ENCODE measurements at regions not wholly inside any gene's neighbourhood (a gene's known extent, or its start where the extent isn't known, plus 50 kb on each side); places are given as distances from the start of the nearest gene placed in this dataset.

DNA sequence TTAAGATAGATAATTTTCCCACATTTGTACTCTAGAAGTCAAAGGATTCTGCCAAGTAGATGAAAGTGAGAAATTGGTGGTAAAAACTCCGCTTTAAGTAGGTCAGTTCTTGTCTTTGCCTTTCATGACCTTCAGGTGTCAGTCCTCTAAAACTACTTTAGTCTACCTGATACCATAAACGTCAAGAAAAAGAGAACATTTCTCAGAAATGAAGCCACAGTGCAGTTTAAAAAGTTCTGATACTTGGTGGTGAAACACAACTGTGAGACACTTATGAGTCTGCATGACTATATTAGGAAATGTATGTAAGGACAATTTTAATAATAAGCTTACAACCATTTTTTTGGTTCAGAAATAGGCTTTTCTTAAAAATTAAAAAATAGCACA is 583.3 kb downstream of the SATB2 start:
- no peaks in the 10 kb centered on the region for H3K27me3 Mint-ChIP-seq
- no peak for ATAC-seq (ENCODE audit: poor library complexity)
- intact Hi-C loops (cut with DNase I, micrococcal nuclease), result no loop called here
- H3K4me1 Mint-ChIP-seq (ENCODE audit: low read depth), result no peaks in the 10 kb centered on the region
- DNase-seq, result no peak
- no peak overlapping the region for H3K4me3 Mint-ChIP-seq
- H3K27ac ChIP-seq (ENCODE audit: low read depth in 1 of 2, low read length in 2 of 2), result no peak overlapping the region
- H3K36me3 ChIP-seq (ENCODE audit: insufficient read depth, low read length), result no peaks in the 10 kb centered on the region
- H3K36me3 Mint-ChIP-seq (ENCODE audit: low read depth), result no peaks in the 10 kb centered on the region
- no peak overlapping the region for H3K27ac Mint-ChIP-seq
- POLR2A ChIA-PET, result no interaction called here
- no peaks in the 10 kb centered on the region for H3K4me1 ChIP-seq (ENCODE audit: insufficient read depth, low read length)
- H3K9me3 Mint-ChIP-seq, result no peaks in the 10 kb centered on the region
- H3K9me3 ChIP-seq (ENCODE audit: control insufficient read depth in 1 of 2, insufficient read depth in 1 of 2, low read length in 2 of 2), result peaks cover 0 to 3% of the 10 kb centered on the region in 2 experiments
- CTCF ChIA-PET, result no interaction called here
- TF ChIP-seq, protein P1, sequence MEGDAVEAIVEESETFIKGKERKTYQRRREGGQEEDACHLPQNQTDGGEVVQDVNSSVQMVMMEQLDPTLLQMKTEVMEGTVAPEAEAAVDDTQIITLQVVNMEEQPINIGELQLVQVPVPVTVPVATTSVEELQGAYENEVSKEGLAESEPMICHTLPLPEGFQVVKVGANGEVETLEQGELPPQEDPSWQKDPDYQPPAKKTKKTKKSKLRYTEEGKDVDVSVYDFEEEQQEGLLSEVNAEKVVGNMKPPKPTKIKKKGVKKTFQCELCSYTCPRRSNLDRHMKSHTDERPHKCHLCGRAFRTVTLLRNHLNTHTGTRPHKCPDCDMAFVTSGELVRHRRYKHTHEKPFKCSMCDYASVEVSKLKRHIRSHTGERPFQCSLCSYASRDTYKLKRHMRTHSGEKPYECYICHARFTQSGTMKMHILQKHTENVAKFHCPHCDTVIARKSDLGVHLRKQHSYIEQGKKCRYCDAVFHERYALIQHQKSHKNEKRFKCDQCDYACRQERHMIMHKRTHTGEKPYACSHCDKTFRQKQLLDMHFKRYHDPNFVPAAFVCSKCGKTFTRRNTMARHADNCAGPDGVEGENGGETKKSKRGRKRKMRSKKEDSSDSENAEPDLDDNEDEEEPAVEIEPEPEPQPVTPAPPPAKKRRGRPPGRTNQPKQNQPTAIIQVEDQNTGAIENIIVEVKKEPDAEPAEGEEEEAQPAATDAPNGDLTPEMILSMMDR (IDR thresholded peaks at IDR 0.05), result no peak
- no peaks in the 10 kb centered on the region for H3K27me3 ChIP-seq (ENCODE audit: control insufficient read depth in 1 of 2, insufficient read depth in 2 of 2, low read length in 2 of 2)
- no peak overlapping the region for H3K4me3 ChIP-seq (ENCODE audit: low read length)

DNA sequence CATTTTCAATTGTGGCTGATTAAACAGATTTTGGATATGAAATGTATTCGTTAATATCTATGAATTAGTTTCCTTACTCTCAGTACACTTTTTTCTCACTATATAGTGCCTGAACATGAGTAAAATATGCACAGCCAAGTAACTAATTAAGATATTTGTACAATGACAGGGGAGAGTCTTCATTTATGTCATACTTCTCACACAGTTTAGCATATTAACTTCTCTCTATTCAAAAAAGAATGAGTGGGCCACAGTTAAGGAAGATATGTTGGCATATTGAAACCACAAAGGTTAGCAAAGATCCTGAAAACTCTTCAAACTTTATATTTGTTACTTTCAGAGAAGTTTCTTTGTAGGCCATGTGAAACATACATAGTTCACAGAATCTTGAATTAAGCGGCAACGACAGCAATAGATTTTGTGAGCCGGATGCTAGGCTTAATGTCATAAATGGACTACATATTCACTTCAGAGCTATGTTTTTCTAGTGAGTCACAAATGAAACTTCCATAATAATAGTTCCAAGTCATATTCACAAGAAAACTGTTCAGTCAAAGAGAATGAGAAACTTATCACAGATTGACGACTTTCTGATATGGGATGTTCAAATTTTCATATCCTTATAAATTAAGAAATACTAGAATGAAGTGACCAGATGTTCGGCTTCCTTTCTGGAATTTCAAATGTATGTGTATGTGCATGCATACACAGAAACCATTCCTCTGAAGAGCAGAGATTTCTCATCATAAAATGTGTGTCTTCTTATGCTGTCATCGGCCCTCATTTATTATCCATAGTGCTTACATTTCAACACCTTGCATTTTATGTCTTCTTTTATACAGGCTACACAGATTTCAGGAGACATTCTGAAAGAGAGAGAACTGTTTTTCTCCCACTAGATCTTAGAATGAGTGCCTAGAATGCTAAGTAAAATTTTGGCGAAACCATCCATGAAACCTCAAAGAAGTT is 584.0 kb downstream of the SATB2 start:
- Histone ChIP-seq H3K27ac (ENCODE audit: low read depth in 1 of 2, low read length in 2 of 2) (no peak overlapping the region), H3K27me3 (ENCODE audit: control insufficient read depth in 1 of 2, insufficient read depth in 2 of 2, low read length in 2 of 2) (no peaks in the 10 kb centered on the region), H3K4me1 (ENCODE audit: insufficient read depth, low read length) (no peaks in the 10 kb centered on the region), H3K36me3 (ENCODE audit: insufficient read depth, low read length) (no peaks in the 10 kb centered on the region), H3K4me3 (ENCODE audit: low read length) (no peak overlapping the region), H3K9me3 (ENCODE audit: control insufficient read depth in 1 of 2, insufficient read depth in 1 of 2, low read length in 2 of 2) (peaks cover 0 to 3% of the 10 kb centered on the region in 2 experiments)
- H3K27me3 Mint-ChIP-seq, result no peaks in the 10 kb centered on the region
- TF ChIP-seq, protein P1 (IDR thresholded peaks at IDR 0.05), result no peak
- no peak overlapping the region for H3K27ac Mint-ChIP-seq
- no peaks in the 10 kb centered on the region for H3K36me3 Mint-ChIP-seq (ENCODE audit: low read depth)
- ChIA-PET CTCF (no interaction called here), POLR2A (no interaction called here)
- no peak overlapping the region for H3K4me3 Mint-ChIP-seq
- no peak for ATAC-seq (ENCODE audit: poor library complexity)
- intact Hi-C loops (cut with DNase I, micrococcal nuclease), result no loop called here
- DNase-seq, result no peak
- H3K4me1 Mint-ChIP-seq (ENCODE audit: low read depth), result no peaks in the 10 kb centered on the region
- H3K9me3 Mint-ChIP-seq, result no peaks in the 10 kb centered on the region

DNA sequence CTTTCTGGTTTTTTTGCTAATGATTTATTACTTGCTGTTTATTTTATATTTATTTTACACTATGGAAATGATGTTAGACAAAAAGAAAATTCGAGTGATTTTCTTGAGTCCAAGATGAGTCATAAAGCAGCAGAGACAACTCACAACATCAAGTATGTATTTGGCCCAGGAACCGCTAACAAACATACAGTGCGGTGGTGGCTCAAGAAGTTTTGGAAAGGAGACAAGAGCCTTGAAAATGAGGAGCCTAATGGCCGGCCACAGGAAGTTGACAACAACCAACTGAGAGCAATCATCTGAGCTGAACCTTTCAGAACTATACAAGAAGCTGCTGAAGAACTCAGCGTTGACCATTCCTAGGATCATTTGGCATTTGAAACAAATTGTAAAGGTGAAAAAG is 594.1 kb downstream of the SATB2 start:
- Mint-ChIP-seq H3K9me3 (peaks cover 6% of the 10 kb centered on the region), H3K4me3 (no peak overlapping the region), H3K27ac (no peak overlapping the region), H3K27me3 (no peaks in the 10 kb centered on the region), H3K36me3 (ENCODE audit: low read depth) (no peaks in the 10 kb centered on the region), H3K4me1 (ENCODE audit: low read depth) (no peaks in the 10 kb centered on the region)
- no peaks in the 10 kb centered on the region for H3K36me3 ChIP-seq (ENCODE audit: insufficient read depth, low read length)
- no peak overlapping the region for H3K4me3 ChIP-seq (ENCODE audit: low read length)
- intact Hi-C loops (cut with DNase I, micrococcal nuclease), result no loop called here
- no peak overlapping the region for H3K27ac ChIP-seq (ENCODE audit: low read depth in 1 of 2, low read length in 2 of 2)
- POLR2A ChIA-PET, result no interaction called here
- TF ChIP-seq, protein P1 (IDR thresholded peaks at IDR 0.05), result no peak
- DNase-seq, result no peak
- ATAC-seq (ENCODE audit: poor library complexity), result no peak
- H3K9me3 ChIP-seq (ENCODE audit: control insufficient read depth in 1 of 2, insufficient read depth in 1 of 2, low read length in 2 of 2), result peaks cover 1 to 4% of the 10 kb centered on the region in 2 experiments
- CTCF ChIA-PET, result no interaction called here
- no peaks in the 10 kb centered on the region for H3K27me3 ChIP-seq (ENCODE audit: control insufficient read depth in 1 of 2, insufficient read depth in 2 of 2, low read length in 2 of 2)
- no peaks in the 10 kb centered on the region for H3K4me1 ChIP-seq (ENCODE audit: insufficient read depth, low read length)
